IPS-20b (cell line): ENCODE measurements at regions not wholly inside any gene's neighbourhood (a gene's known extent, or its start where the extent isn't known, plus 50 kb on each side); places are given as distances from the start of the nearest gene placed in this dataset.

Experiments
- H3K27ac ChIP-seq: one replicate; pipeline ENCODE4 v1.5.1; 2013; ENCODE audit warnings: low read length
- H3K27me3 ChIP-seq: 2 replicates; pipeline ENCODE4 v1.6.1; 2013; ENCODE audit warnings: mild to moderate bottlenecking, low read length, inconsistent platforms; ENCODE audit not compliant: insufficient read depth
- H3K36me3 ChIP-seq: 2 replicates; pipeline ENCODE4 v1.6.1; 2013; ENCODE audit warnings: low read depth, mild to moderate bottlenecking, inconsistent platforms, low read length, moderate library complexity; ENCODE audit not compliant: insufficient read depth
- H3K4me1 ChIP-seq: 2 replicates; pipeline ENCODE4 v1.6.1; 2013; ENCODE audit warnings: mild to moderate bottlenecking, control low read depth, inconsistent platforms, low read length, moderate library complexity; ENCODE audit not compliant: insufficient read depth
- H3K4me3 ChIP-seq: 2 replicates; pipeline ENCODE4 v1.5.1; 2013; ENCODE audit warnings: mild to moderate bottlenecking, low read length, inconsistent platforms
- H3K9ac ChIP-seq: 2 replicates; pipeline ENCODE4 v1.6.1; 2013; ENCODE audit warnings: low read depth, mild to moderate bottlenecking, inconsistent platforms, low read length, moderate library complexity
- H3K9me3 ChIP-seq: 2 replicates; pipeline ENCODE4 v1.6.1; 2013; ENCODE audit warnings: mild to moderate bottlenecking, low read depth, low read length, inconsistent platforms; ENCODE audit not compliant: insufficient read depth

DNA sequence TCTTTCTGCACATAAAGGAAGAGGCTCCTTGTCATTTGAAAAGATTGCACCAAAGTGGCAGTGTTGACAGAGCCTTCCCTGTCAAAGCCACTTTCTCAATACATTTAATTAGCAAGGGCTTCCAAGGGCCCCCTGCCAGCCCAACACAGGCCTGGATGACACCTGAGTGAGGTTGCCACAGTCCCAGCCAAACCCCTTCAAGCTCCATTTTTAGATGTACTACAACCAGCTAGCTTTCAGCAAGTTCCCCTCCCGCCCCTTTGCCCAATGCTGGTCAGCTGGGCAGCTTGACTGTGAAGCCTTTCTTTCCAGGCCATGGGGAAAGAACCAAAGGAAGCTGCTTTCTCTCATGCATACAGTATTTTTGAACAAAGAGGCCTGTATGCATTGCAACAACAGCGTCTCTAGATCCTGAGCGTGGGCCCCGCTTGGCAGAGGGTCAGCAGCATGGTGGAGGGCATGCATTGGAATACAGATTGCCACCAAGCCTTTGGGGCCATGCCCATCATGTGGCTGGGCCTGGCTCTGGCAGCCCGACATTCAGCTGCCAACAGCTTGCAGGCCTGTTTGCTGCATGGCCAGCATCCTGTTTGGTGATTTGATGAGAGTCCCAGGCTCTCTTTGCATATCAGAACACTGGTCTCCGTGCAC is 261.1 kb upstream of the GATB start:
- H3K4me1 ChIP-seq: no peaks in the 10 kb centered on the region
- H3K4me3 ChIP-seq: no peak overlapping the region
- H3K9me3 ChIP-seq: no peaks in the 10 kb centered on the region
- H3K36me3 ChIP-seq: no peaks in the 10 kb centered on the region
- H3K27me3 ChIP-seq: no peaks in the 10 kb centered on the region
- no peak overlapping the region for H3K9ac ChIP-seq
- no peak overlapping the region for H3K27ac ChIP-seq

- no peak overlapping the region for H3K9ac ChIP-seq
- no peak overlapping the region for H3K4me3 ChIP-seq
- no peaks in the 10 kb centered on the region for H3K36me3 ChIP-seq
- no peak overlapping the region for H3K27ac ChIP-seq
- H3K27me3 ChIP-seq: no peaks in the 10 kb centered on the region
- no peaks in the 10 kb centered on the region for H3K4me1 ChIP-seq
- H3K9me3 ChIP-seq: no peaks in the 10 kb centered on the region
Measured at GRCh38 chr4:152020073-152020472, 259.3 kb upstream of the GATB start.

- Histone ChIP-seq H3K4me1 (no peaks in the 10 kb centered on the region), H3K27ac (no peak overlapping the region), H3K27me3 (no peaks in the 10 kb centered on the region), H3K9ac (no peak overlapping the region), H3K9me3 (peaks cover 9% of the 10 kb centered on the region), H3K36me3 (no peaks in the 10 kb centered on the region), H3K4me3 (no peak overlapping the region)
Measured at GRCh38 chr4:152016303-152016620, 255.5 kb upstream of the GATB start.

- Histone ChIP-seq H3K27ac (no peak overlapping the region), H3K4me1 (peaks cover 1% of the 10 kb centered on the region; the same call in 1 of the 2 replicates), H3K4me3 (no peak overlapping the region), H3K9ac (no peak overlapping the region), H3K27me3 (no peaks in the 10 kb centered on the region), H3K36me3 (no peaks in the 10 kb centered on the region), H3K9me3 (peaks cover 9% of the 10 kb centered on the region)
Measured at GRCh38 chr4:152015597-152016302, 254.9 kb upstream of the GATB start.

- Histone ChIP-seq H3K4me1 (peaks cover 16% of the 10 kb centered on the region; the same call in 1 of the 2 replicates), H3K27me3 (no peaks in the 10 kb centered on the region), H3K9me3 (peaks cover 9% of the 10 kb centered on the region), H3K4me3 (no peak overlapping the region), H3K9ac (no peak overlapping the region), H3K27ac (no peak overlapping the region), H3K36me3 (no peaks in the 10 kb centered on the region)
Measured at GRCh38 chr4:152014280-152014679, 253.5 kb upstream of the GATB start.

DNA sequence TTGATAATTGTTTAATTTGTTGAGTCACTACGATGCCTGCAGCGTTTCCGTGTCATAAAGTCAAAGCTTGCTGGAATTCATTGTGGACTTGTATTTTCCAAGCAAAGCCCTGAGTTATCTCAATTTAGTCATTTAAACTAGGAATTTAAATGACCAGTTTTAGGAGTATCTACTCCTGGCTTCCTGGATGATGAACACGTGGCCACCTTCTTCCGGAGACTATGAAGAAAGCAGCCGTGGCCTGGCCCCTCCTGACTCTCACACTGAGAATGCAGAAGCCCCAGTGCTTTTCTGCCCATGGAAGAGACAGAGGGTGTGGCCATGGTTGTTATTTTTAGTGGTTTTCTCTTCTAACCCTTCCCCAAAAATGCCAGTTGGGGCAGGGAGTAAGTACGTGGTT is 250.7 kb upstream of the GATB start:
- Histone ChIP-seq H3K9ac (no peak overlapping the region), H3K27ac (no peak overlapping the region), H3K36me3 (no peaks in the 10 kb centered on the region), H3K4me3 (no peak overlapping the region), H3K9me3 (peaks cover 9% of the 10 kb centered on the region), H3K4me1 (peaks cover 22% of the 10 kb centered on the region; the same call in 1 of the 2 replicates), H3K27me3 (no peaks in the 10 kb centered on the region)

DNA sequence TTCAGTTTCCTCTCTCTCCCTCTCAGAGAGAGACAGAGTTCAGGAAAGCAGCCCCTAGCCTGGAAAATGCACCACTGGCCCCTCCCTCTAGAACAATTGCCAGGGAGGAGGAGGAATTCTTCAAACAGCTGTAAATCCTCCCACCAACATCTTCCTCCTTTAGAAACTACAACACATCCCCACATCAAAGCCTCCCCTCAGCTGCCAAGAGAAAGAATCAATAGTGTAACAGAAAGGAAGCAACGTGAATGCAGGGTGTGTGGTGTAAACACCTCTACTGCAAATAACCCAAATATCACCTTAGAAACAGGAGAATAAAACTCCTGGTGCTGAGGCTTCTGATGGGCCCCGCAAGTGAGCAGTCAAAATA is 249.9 kb upstream of the GATB start:
- no peak overlapping the region for H3K4me3 ChIP-seq
- H3K9ac ChIP-seq: no peak overlapping the region
- peaks cover 22% of the 10 kb centered on the region; the same call in 1 of the 2 replicates for H3K4me1 ChIP-seq
- H3K27me3 ChIP-seq: no peaks in the 10 kb centered on the region
- no peaks in the 10 kb centered on the region for H3K36me3 ChIP-seq
- H3K9me3 ChIP-seq: peaks cover 9% of the 10 kb centered on the region
- H3K27ac ChIP-seq: no peak overlapping the region

DNA sequence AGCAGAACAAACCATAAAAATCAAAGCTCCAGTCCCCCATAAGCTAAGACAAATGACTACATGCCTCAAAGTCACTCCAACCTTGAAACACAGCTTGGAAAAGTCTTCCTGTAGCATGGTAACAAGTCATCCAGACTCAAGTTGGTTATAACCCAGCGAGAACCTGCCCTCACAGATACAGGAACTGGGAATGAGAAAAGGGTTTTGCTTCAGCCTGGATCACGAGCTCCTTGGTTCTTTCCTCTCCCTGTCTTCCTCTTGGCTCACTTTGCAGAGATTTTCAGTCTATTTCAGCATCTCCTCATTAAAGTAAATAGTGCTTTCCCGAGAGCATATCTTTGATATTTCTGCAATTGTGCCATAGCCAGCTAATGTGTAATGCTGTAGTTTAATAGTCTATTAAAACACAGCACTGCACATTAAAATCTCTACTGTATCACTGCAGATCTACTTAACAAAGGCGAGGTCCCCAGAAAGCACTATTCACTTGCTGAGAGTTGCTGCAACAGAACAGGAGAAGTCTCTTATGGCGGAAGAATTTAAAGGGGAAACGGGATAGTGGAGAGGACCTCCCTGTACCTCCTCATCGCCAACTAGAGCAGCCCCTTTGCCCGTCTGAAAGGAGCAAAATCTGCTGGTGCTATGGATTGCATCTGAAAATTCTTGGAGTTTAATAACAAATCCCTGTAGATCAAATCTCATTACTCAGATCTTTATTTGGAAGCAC is 249.3 kb upstream of the GATB start:
- Histone ChIP-seq H3K27ac (no peak overlapping the region), H3K4me1 (peaks cover 22% of the 10 kb centered on the region; the same call in 1 of the 2 replicates), H3K9me3 (peaks cover 9% of the 10 kb centered on the region), H3K9ac (no peak overlapping the region), H3K27me3 (no peaks in the 10 kb centered on the region), H3K36me3 (no peaks in the 10 kb centered on the region), H3K4me3 (no peak overlapping the region)

DNA sequence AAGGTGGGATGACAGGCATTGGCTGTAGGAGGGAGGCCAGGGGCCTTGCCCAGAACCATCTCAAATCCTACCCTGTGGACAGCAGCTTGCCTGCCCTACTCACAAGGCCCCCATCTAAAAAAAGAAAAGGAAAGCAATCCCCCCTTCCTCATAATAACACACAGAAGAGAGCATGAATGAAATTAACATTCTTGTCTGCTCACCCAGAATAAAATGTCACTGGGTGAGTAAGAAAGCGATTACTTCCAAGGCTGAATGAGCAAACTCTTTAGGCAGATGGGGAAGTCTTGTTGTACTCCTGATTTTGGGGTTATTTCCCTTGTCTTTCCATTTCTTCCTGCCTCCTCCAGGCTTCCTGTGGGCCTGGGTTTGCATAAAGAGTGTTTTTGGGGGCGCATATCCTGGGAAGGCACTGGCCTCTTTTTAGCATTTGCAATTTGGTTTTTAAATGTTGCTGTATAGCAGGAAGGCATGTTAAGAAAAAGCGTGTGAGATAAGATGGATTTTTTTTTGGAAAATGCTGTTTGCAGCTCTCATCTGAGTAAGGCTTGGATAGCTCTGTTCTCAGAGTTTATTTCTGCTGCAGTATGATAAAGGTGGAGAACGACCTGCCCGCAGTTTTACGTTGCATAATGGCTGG is 248.3 kb upstream of the GATB start:
- H3K27ac ChIP-seq: no peak overlapping the region

GRCh38 chr4:152007111-152007510 is 246.3 kb upstream of the GATB start:
- no peak overlapping the region for H3K4me3 ChIP-seq
- no peaks in the 10 kb centered on the region for H3K27me3 ChIP-seq
- H3K9me3 ChIP-seq: no peaks in the 10 kb centered on the region
- H3K9ac ChIP-seq: no peak overlapping the region
- no peaks in the 10 kb centered on the region for H3K36me3 ChIP-seq
- H3K4me1 ChIP-seq: peaks cover 22% of the 10 kb centered on the region; the same call in 1 of the 2 replicates
- H3K27ac ChIP-seq: no peak overlapping the region

More for the DNA sequence above, 248.3 kb upstream of the GATB start:
- Histone ChIP-seq H3K4me3 (no peak overlapping the region), H3K9me3 (peaks cover 9% of the 10 kb centered on the region), H3K27me3 (no peaks in the 10 kb centered on the region), H3K4me1 (peaks cover 22% of the 10 kb centered on the region; the same call in 1 of the 2 replicates), H3K9ac (no peak overlapping the region), H3K36me3 (no peaks in the 10 kb centered on the region)

GRCh38 chr4:152004801-152005200 is 244.0 kb upstream of the GATB start:
- no peaks in the 10 kb centered on the region for H3K27me3 ChIP-seq
- no peak overlapping the region for H3K27ac ChIP-seq
- peaks cover 11% of the 10 kb centered on the region; the same call in 1 of the 2 replicates for H3K4me1 ChIP-seq
- no peak overlapping the region for H3K4me3 ChIP-seq
- no peak overlapping the region for H3K9ac ChIP-seq
- H3K36me3 ChIP-seq: no peaks in the 10 kb centered on the region
- no peaks in the 10 kb centered on the region for H3K9me3 ChIP-seq
